GM18951 (cell line): ENCODE measurements at regions not wholly inside any gene's neighbourhood (a gene's known extent, or its start where the extent isn't known, plus 50 kb on each side); places are given as distances from the start of the nearest gene placed in this dataset.
"Not testable (repeated sequence)": the region's sequence is repeated elsewhere in the genome, so short reads cannot be mapped to it uniquely, and the experiment has no call there.

Experiments used
- POLR2A ChIP-seq: IDR thresholded peaks from 4 replicates; pipeline ENCODE4 v1.6.1; 2011; ENCODE audit warnings: mild to moderate bottlenecking; ENCODE audit not compliant: insufficient read length, insufficient read depth; ENCODE audit errors: extremely low read depth
- in situ Hi-C: fragments of 300-500 bp; cut with MboI; formaldehyde crosslinking; loops from one replicate; pipeline ENCODE4 v1.12.0; 2022; ENCODE audit warnings: low sequenced_read_pairs, mixed read lengths, inconsistent platforms; ENCODE audit not compliant: unreplicated experiment

- in situ Hi-C loops = no loop called here
- no peak for TF ChIP-seq POLR2A
Measured at GRCh38 chr7:91398341-91398740, 134.1 kb downstream of the FZD1 start.

- no peak for TF ChIP-seq POLR2A
- in situ Hi-C loops = no loop called here
Measured at GRCh38 chr7:91405092-91405788, 141.0 kb downstream of the FZD1 start.

GRCh38 chr7:91405873-91406272 is 141.6 kb downstream of the FZD1 start:
- in situ Hi-C loops = not testable (repeated sequence)

- in situ Hi-C loops = no loop called here
- TF ChIP-seq POLR2A = no peak
Measured at GRCh38 chr7:91407942-91408341, 143.7 kb downstream of the FZD1 start.

- in situ Hi-C loops = no loop called here
- no peak for TF ChIP-seq POLR2A
Measured at GRCh38 chr7:91408388-91409154, 144.3 kb downstream of the FZD1 start.

- no peak for TF ChIP-seq POLR2A
Measured at GRCh38 chr7:91411060-91411459, 146.8 kb downstream of the FZD1 start.

GRCh38 chr7:91412298-91412697 is 148.1 kb downstream of the FZD1 start:
- in situ Hi-C loops = no loop called here
- TF ChIP-seq POLR2A = no peak

More at GRCh38 chr7:91411060-91411459, 146.8 kb downstream of the FZD1 start:
- in situ Hi-C loops = no loop called here

GRCh38 chr7:91414734-91415133 is 150.5 kb downstream of the FZD1 start:
- in situ Hi-C loops = no loop called here
- TF ChIP-seq POLR2A = no peak

- in situ Hi-C loops = no loop called here
Measured at GRCh38 chr7:91416155-91416865, 152.1 kb downstream of the FZD1 start.

GRCh38 chr7:91420606-91421005 is 156.4 kb downstream of the FZD1 start:
- TF ChIP-seq POLR2A = no peak
- in situ Hi-C loops = no loop called here

More at GRCh38 chr7:91416155-91416865, 152.1 kb downstream of the FZD1 start:
- no peak for TF ChIP-seq POLR2A

- in situ Hi-C loops = no loop called here
- TF ChIP-seq POLR2A = no peak
Measured at GRCh38 chr7:91421018-91421417, 156.8 kb downstream of the FZD1 start.

- in situ Hi-C loops = no loop called here
- TF ChIP-seq POLR2A = no peak
Measured at GRCh38 chr7:91424371-91424770, 160.1 kb downstream of the FZD1 start.

GRCh38 chr7:91425149-91425548 is 160.9 kb downstream of the FZD1 start:
- in situ Hi-C loops = no loop called here
- TF ChIP-seq POLR2A = no peak
